ENCODE measurements at regions not wholly inside any gene's neighbourhood (a gene's known extent, or its start where the extent isn't known, plus 50 kb on each side); places are given as distances from the start of the nearest gene placed in this dataset.
"Not testable (repeated sequence)": the region's sequence is repeated elsewhere in the genome, so short reads cannot be mapped to it uniquely, and the experiment has no call there.

DNA sequence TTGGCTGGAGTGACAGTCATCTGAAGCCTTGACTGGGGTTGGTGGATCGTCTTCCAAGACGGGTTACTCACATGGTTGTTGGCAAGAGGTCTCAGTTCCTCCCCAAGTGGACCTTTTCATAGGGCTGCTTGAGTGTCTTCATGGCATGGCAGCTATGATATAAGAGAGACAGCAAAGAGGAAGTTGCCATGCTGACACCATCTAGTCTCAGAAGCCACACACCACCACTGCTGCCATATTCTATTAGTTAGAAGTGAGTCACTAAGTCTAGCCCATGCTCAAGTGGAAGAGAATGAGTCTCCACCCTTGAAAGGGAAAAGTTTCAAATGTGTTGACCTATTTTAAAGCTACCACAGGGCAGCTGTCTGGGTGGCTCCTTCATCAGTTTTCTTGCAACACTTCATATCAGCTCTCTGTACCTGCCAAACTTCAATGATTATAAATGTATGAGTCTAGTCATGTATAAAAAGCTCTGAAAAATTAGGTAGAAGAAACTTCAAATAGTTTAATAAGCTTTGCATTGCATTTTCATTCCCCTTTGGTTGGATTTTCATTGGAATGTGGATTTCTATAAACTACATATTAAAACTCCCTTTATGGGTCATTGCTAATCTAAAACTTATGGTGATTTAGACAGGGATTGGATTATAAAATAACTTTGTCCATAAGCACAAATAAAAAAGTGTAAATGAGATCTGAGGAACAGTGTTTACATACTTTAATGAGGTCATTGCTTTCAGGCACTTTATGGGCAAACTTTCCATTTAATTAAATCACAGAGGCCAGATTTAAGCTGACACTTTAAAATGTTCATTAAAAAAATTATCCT lies 68.0 kb upstream of the ATXN3L start:
- no peak for DNase-seq (ENCODE audit: low read depth in 1 of 2, low spot score in 1 of 2)

DNA sequence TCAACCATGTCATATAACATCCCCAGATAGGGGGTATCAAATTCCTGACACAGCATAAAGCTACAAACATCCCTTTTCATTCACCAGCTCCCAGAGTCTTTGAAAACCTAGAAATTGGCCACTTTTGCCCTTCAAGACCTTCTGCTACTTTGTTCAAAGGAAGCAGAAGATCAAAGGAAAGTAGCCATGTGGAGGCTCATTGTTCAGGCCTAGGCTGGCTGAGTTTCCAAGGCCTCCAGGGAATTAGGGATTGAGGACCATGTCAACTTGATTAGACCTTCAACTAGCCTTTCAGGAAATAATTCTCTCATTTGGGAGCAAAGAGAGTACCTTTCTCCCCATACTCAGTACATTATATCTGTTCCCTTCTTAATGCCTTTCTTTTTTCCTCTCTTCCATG lies 66.8 kb upstream of the ATXN3L start:
- no peak for DNase-seq (ENCODE audit: low read depth in 1 of 2, low spot score in 1 of 2)

DNA sequence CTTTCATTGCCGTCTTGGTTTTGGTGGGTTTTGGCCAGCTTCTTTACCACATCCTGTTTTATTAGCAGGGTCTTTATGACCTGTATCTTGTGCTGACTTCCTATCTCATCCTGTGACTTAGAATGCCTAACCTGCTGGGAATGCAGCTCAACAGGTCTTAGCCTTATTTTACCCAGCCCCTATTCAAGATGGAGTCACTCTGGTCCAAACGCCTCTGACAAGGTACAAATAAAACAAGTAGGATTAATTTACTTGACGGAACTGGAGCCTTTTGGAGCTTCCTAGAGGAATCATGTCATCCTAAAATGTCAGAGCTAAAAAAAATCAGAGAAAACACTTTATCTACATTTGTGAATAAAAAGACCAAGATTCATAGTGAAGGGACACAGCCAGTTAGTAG lies 66.2 kb upstream of the ATXN3L start:
- DNase-seq (ENCODE audit: low read depth in 1 of 2, low spot score in 1 of 2), result no peak

DNA sequence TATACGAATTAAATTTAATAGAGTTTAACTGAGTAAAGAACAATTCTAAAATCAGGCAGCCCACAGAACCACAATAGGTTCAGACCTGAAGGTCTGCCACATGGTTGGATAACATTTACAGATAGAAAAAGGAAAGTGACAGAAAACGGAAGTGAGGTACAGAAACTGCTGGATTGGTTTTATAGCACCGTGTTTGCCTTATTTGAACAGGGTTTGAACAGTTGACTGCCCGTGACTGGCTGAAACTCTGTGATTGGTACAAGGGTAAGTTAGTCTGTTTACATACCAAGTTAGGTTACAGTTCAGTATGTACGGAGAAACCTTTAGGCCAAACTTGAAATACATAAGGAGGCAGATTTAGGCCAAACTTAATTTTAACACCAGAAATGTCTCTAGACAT lies 64.1 kb upstream of the ATXN3L start:
- DNase-seq (ENCODE audit: low read depth in 1 of 2, low spot score in 1 of 2), result no peak

- no peak for DNase-seq (ENCODE audit: low read depth in 1 of 2, low spot score in 1 of 2)
These were observed 61.7 kb upstream of the ATXN3L start for GRCh38 chrX:13381514-13381913.

GRCh38 chrX:13380211-13380610 lies 60.4 kb upstream of the ATXN3L start:
- DNase-seq (ENCODE audit: low read depth in 1 of 2, low spot score in 1 of 2), result no peak

- not testable (repeated sequence) for DNase-seq (ENCODE audit: low read depth in 1 of 2, low spot score in 1 of 2)
These were observed 59.0 kb upstream of the ATXN3L start for GRCh38 chrX:13378562-13379518.

DNA sequence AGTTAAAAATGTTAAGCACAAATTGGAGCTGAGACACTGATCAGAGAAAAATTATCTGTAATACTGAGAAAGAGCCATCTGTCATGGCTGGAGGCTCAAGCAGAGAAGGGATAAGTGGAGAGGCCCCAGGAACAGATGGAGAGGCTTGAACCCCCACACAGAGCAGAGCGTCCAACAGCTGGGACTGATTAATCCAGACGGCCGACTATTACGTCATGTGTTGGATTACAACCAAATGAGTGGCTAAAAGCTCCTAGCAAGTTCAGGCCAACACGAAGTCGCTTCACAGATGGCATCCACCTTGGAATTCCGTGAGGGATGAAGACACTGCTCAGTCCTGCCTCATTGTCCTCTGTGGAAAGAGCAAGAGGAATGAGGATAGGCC lies 57.7 kb upstream of the ATXN3L start:
- no peak for DNase-seq (ENCODE audit: low read depth in 1 of 2, low spot score in 1 of 2)

GRCh38 chrX:13376857-13377549 lies 57.1 kb upstream of the ATXN3L start:
- DNase-seq (ENCODE audit: low read depth in 1 of 2, low spot score in 1 of 2), result no peak

DNA sequence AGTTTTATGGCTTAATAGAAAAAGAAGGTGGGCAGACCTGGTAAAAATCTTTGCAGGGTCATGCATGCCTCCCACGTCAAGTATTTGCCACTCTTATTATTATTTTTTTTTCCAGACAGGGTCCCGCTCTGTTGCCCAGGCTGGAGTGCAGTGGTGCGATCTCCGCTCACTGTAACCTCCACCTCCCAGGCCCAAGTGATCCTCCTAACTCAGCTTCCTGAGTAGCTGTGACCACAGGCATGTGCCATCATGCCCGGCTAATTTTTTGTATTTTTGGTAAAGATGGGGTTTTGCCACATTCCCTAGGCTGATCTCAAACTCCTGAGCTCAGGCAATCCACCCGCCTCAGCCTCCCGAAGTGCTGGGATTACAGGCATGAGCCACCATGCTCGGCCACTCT lies 55.7 kb upstream of the ATXN3L start:
- DNase-seq (ENCODE audit: low read depth in 1 of 2, low spot score in 1 of 2), result not testable (repeated sequence)

- DNase-seq (ENCODE audit: low read depth in 1 of 2, low spot score in 1 of 2), result no peak
These were observed 54.5 kb upstream of the ATXN3L start for GRCh38 chrX:13374364-13374763.

GRCh38 chrX:13373431-13374187 lies 53.8 kb upstream of the ATXN3L start:
- DNase-seq (ENCODE audit: low read depth in 1 of 2, low spot score in 1 of 2), result no peak

- DNase-seq (ENCODE audit: low read depth in 1 of 2, low spot score in 1 of 2), result no peak
These were observed 53.2 kb upstream of the ATXN3L start for GRCh38 chrX:13373027-13373426.

- DNase-seq (ENCODE audit: low read depth in 1 of 2, low spot score in 1 of 2), result no peak
These were observed 52.5 kb upstream of the ATXN3L start for GRCh38 chrX:13372203-13372980.

DNA sequence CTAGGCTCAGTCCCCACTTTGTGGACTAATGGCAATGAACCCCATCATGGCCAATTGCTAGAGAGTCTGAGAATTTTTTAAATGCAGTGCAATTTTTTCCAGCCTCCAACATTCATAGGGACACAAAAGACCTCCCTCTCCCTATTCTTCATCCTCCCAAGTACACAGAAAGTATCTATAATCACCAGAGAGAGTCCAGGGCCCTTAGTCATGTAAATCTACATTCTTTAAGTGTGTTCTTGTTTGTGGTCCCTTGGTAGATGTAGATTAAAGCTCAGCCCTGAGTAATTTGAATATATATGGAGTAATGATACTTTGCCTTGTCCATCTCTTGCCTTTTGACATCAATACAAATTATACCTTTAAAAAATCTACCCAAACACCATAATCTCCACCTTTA lies 51.3 kb upstream of the ATXN3L start:
- no peak for DNase-seq (ENCODE audit: low read depth in 1 of 2, low spot score in 1 of 2)

DNA sequence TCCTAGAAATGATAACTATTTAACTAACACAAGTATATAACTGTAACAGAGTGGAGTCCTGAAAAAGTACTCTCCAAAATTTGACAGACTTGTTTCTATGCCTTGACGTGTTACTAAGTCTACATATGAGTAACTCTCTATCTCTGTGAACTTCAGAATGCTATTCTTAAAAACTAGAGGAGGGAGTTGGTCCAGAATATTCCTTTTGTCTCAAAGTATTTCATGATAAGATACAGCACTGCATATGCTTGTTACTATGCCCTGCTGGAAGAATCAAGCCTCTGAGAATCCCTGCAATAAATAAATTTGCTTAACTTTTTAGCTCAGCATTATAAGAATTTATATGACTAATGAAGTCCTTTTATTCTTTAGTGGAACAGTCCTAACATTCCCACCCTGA lies 50.9 kb upstream of the ATXN3L start:
- no peak for DNase-seq (ENCODE audit: low read depth in 1 of 2, low spot score in 1 of 2)

All from activated T-helper 1 cell treated with anti-CD3 and anti-CD28 coated beads, Interleukin-2, amount 50 U/mL, for 16 hours (primary cell).